ENCODE measurements at regions not wholly inside any gene's neighbourhood (a gene's known extent, or its start where the extent isn't known, plus 50 kb on each side); places are given as distances from the start of the nearest gene placed in this dataset.

DNA sequence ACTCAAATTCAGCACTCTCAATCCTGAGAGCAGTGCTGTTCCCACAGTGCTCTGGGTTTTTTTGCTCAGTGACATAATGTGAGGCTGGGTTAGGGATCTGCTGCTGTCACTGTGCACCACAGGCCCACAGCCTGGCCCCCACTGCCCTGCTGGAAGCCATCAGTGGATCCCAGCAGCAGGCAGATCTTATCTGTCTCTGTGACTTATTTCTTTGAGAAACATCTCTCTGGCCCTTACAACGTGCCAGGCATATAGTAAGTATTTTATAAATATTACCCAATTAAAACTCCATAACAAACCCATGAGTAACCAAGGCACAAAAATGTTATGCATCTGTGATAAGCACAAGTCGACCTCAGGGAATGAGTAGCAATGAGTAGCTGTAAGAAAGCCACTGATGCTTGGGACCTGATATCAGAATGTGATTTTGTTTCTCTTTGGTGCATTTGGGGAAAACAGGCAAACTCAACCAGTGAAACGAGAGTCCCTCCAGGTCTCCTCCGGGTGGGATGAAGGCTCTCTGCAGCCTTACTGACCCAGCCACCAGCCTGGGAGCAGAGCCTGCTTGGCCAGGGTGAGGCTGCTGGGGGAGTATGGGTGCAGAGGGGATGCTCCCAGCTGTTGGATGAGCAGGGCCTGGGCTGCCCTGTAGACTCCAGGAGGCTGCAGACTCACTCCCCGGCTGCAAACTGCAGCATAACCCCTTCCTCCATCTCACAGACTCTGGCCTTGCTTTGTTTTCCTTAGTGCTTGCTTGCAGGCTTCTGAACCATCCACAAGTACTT is 172.7 kb upstream of the LNX1 start:
- TF ChIP-seq CTCF (IDR thresholded peaks at IDR 0.05) (no peak), POLR2AphosphoS5 (IDR thresholded peaks at IDR 0.05) (no peak), POLR2A (IDR thresholded peaks at IDR 0.05) (no peak)
